SU-DHL-6 (cell line): ENCODE measurements at regions not wholly inside any gene's neighbourhood (a gene's known extent, or its start where the extent isn't known, plus 50 kb on each side); places are given as distances from the start of the nearest gene placed in this dataset.

Source experiments
- H2AFZ ChIP-seq: fragments of 200-600 bp; sonication (generic); 2 replicates; pipeline ENCODE4 v1.6.1; 2014; ENCODE audit warnings: low read depth, mild to moderate bottlenecking, moderate library complexity, mixed read lengths, antibody characterized with exemption, low read length; ENCODE audit not compliant: severe bottlenecking
- H3F3A ChIP-seq: fragments of 200-600 bp; shearing (Covaris generic); 2 replicates; pipeline ENCODE4 v1.6.0; 2016; ENCODE audit warnings: antibody characterized with exemption, mild to moderate bottlenecking; ENCODE audit not compliant: insufficient read depth
- H3K27ac ChIP-seq: fragments of 200-600 bp; sonication (generic); 2 replicates; pipeline ENCODE4 v1.5.1; 2016; ENCODE audit warnings: low read depth, mild to moderate bottlenecking, low read length, moderate library complexity, mixed read lengths
- H3K27me3 ChIP-seq: fragments of 200-600 bp; sonication (generic), shearing (Covaris generic); 2 replicates; pipeline ENCODE4 v1.6.0; 2014; ENCODE audit warnings: mild to moderate bottlenecking, low read length
- H3K36me3 ChIP-seq: fragments of 200-600 bp; sonication (generic); 2 replicates; pipeline ENCODE4 v1.6.1; 2014; ENCODE audit warnings: mild to moderate bottlenecking, low read length, mixed read lengths
- H3K4me2 ChIP-seq: fragments of 300-600, 200-600 bp; shearing (Covaris generic), sonication (generic); 2 replicates; pipeline ENCODE4 v1.6.0; 2014; ENCODE audit warnings: low read length, low read depth, mild to moderate bottlenecking; ENCODE audit not compliant: poor library complexity, severe bottlenecking
- H3K4me3 ChIP-seq: fragments of 200-600 bp; sonication (generic); 2 replicates; pipeline ENCODE4 v1.5.1; 2014; ENCODE audit warnings: antibody characterized with exemption, low read length, mild to moderate bottlenecking, mixed read lengths; ENCODE audit not compliant: insufficient read depth, poor library complexity, severe bottlenecking
- H3K79me2 ChIP-seq: fragments of 200-600 bp; sonication (generic); 2 replicates; pipeline ENCODE4 v1.6.1; 2014; ENCODE audit warnings: mild to moderate bottlenecking, low read length, moderate library complexity; ENCODE audit not compliant: insufficient read depth
- H3K9ac ChIP-seq: fragments of 200-600 bp; sonication (generic); 2 replicates; pipeline ENCODE4 v1.7.0; 2014; ENCODE audit warnings: mild to moderate bottlenecking, low read length
- H3K9me2 ChIP-seq: fragments of 200-600 bp; sonication (generic); replicated peaks from 2 replicates; pipeline ENCODE4 v1.6.1; 2014; ENCODE audit warnings: low read length; ENCODE audit not compliant: insufficient read depth
- H3K9me3 ChIP-seq: fragments of 200-600 bp; sonication (generic); 2 replicates; pipeline ENCODE4 v1.6.1; 2014; ENCODE audit warnings: low read length, mixed read lengths; ENCODE audit not compliant: insufficient read depth
- H4K20me1 ChIP-seq: fragments of 200-600 bp; sonication (generic); 2 replicates; pipeline ENCODE4 v1.6.1; 2014; ENCODE audit warnings: low read depth, mild to moderate bottlenecking, antibody characterized with exemption, low read length, moderate library complexity, mixed read lengths
- CTCF ChIP-seq: fragments of 200-600 bp; sonication (generic); IDR thresholded peaks from one replicate; pipeline ENCODE4 v1.5.1; 2017; ENCODE audit warnings: antibody characterized with exemption, mild to moderate bottlenecking, low read length, moderate library complexity; ENCODE audit not compliant: insufficient read depth, poor library complexity, severe bottlenecking
- EZH2phosphoT487 ChIP-seq: fragments of 200-600 bp; sonication (generic), shearing (Covaris generic); conservative IDR thresholded peaks from 2 replicates; pipeline ENCODE4 v1.6.1; 2018; ENCODE audit warnings: mild to moderate bottlenecking, antibody characterized with exemption, low read length, moderate library complexity, mixed read lengths

DNA sequence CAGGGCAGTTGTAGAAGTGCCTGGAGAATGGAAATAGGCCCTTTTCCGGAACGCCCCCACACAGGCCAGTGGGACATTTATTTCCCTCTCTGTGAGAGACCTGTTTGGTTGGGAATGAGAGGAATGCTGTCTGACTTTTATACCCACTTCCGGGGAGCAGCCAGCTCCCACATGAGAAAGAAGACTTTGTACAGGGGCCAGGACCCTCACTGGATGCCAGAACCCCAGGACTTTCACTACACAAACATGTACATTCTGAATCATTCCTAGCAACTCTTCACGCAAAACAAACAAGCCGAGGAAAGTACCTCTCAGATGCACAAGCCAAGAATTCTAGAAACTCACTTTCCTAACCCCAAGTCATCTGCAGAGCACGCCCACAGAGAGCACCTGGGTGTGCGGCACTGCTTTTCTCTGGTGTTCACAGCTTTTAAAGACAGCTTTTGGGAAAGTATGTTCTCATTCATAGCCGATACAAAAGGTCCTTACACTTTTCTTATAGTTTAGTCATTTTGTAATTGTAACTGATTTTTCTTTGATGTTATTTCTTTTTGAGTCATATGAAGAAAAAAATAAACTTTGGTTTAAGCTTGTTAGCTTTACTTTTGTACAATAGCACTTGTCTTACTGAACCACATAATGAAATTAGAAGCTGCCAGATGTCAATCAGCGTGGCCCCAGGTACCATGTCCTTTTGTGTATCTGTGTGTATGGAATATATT, 856.1 kb upstream of the ID2 start:
- no peak overlapping the region for H3K4me3 ChIP-seq
- H2AFZ ChIP-seq = no peak overlapping the region
- H3K9ac ChIP-seq = no peak overlapping the region
- no peaks in the 10 kb centered on the region for H3K36me3 ChIP-seq
- H3K79me2 ChIP-seq = no peaks in the 10 kb centered on the region
- H3K27me3 ChIP-seq = no peaks in the 10 kb centered on the region
- TF ChIP-seq EZH2phosphoT487 (no peak), CTCF (no peak)
- no peaks in the 10 kb centered on the region for H4K20me1 ChIP-seq
- no peak overlapping the region for H3K4me2 ChIP-seq
- no peaks in the 10 kb centered on the region for H3F3A ChIP-seq
- H3K27ac ChIP-seq = no peak overlapping the region
- no peaks in the 10 kb centered on the region for H3K9me3 ChIP-seq
- no peaks in the 10 kb centered on the region for H3K9me2 ChIP-seq

- no peaks in the 10 kb centered on the region for H3K27me3 ChIP-seq
- no peaks in the 10 kb centered on the region for H3K9me2 ChIP-seq
- no peaks in the 10 kb centered on the region for H3K36me3 ChIP-seq
- no peak overlapping the region for H3K4me3 ChIP-seq
- TF ChIP-seq CTCF (no peak), EZH2phosphoT487 (no peak)
- no peak overlapping the region for H3K27ac ChIP-seq
- H3K4me2 ChIP-seq = no peak overlapping the region
- H3F3A ChIP-seq = no peaks in the 10 kb centered on the region
- H4K20me1 ChIP-seq = no peaks in the 10 kb centered on the region
- H3K79me2 ChIP-seq = no peaks in the 10 kb centered on the region
- H3K9me3 ChIP-seq = no peaks in the 10 kb centered on the region
- no peak overlapping the region for H2AFZ ChIP-seq
- no peak overlapping the region for H3K9ac ChIP-seq
Observed at GRCh38 chr2:7826656-7827055, 855.2 kb upstream of the ID2 start.

DNA sequence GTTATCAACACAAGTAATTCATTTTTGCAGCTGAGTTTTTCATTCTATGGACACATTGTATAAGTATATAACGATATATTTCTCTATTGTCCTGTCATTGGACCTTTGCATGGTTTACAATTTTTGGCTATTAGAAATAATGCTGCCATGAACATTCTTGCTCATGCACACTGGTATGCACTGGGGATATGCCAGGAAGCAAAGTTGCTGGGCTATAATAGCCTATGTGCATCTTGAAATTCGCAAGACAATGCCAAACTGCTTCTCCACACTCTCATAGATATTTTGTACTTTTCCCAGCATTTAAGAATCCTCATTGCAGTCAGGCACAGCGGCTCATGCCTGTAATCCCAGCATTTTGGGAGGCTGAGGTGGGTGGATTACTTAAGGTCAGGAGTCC, 852.6 kb upstream of the ID2 start:
- no peaks in the 10 kb centered on the region for H4K20me1 ChIP-seq
- no peaks in the 10 kb centered on the region for H3K9me2 ChIP-seq
- no peak for TF ChIP-seq CTCF
- no peak for TF ChIP-seq EZH2phosphoT487
- H3K36me3 ChIP-seq = no peaks in the 10 kb centered on the region
- H3K9ac ChIP-seq = no peak overlapping the region
- no peaks in the 10 kb centered on the region for H3K27me3 ChIP-seq
- no peak overlapping the region for H3K4me2 ChIP-seq
- H3K4me3 ChIP-seq = no peak overlapping the region
- no peaks in the 10 kb centered on the region for H3K9me3 ChIP-seq
- H3K27ac ChIP-seq = no peak overlapping the region
- H3F3A ChIP-seq = no peaks in the 10 kb centered on the region
- no peak overlapping the region for H2AFZ ChIP-seq
- H3K79me2 ChIP-seq = no peaks in the 10 kb centered on the region
